ENCODE measurements at regions not wholly inside any gene's neighbourhood (a gene's known extent, or its start where the extent isn't known, plus 50 kb on each side); places are given as distances from the start of the nearest gene placed in this dataset.
"Not testable (repeated sequence)": the region's sequence is repeated elsewhere in the genome, so short reads cannot be mapped to it uniquely, and the experiment has no call there.

- no peak for FAIRE-seq
Measured at GRCh38 chr12:38484821-38485449, 168.4 kb downstream of the ALG10B start.

- FAIRE-seq: no peak
Measured at GRCh38 chr12:38488866-38489265, 172.3 kb downstream of the ALG10B start.

- no peak for FAIRE-seq
Measured at GRCh38 chr12:38490073-38490472, 173.5 kb downstream of the ALG10B start.

DNA sequence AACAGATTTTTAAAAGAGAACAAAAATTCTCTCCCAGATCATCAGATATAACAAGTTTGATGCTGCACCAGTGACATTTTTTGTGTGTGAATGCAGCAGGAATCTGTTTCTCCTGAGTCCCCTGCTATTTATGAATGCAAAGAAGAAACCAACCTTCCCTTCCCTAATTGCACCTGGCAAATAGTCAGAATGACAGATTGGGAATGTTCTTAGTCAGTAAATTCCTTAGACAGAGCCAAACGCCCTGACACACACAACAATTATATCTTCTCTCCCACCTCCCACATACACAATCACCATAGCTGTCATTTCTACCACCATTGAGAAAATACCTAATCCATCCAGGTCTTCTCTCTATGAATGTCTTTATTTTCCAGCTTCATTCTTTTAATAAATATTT lies 174.4 kb downstream of the ALG10B start:
- FAIRE-seq: no peak

GRCh38 chr12:38501481-38501880 lies 184.9 kb downstream of the ALG10B start:
- FAIRE-seq: no peak

- no peak for FAIRE-seq
Measured at GRCh38 chr12:38501991-38502390, 185.4 kb downstream of the ALG10B start.

- no peak for FAIRE-seq
Measured at GRCh38 chr12:38502415-38502814, 185.8 kb downstream of the ALG10B start.

GRCh38 chr12:38507839-38508238 lies 191.3 kb downstream of the ALG10B start:
- FAIRE-seq: no peak

DNA sequence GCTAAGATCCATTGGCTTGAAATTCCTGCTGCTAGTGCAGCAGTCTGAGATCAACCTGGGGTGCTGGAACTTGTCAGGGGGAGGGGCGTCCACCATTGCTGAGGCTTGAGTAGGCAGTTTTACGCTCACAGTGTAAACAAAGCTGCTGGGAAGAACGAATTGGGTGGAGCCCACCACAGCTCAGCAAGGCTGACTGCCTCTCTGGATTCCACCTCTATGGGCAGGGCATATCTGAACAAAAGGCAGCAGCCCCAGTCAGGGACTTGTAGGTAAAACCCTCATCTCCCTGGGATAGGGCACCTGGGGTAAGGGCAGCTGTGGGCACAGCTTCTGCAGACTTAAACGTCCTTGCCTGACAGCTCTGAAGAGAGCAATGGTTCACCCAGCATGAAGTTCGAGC lies 191.7 kb downstream of the ALG10B start:
- no peak for FAIRE-seq

DNA sequence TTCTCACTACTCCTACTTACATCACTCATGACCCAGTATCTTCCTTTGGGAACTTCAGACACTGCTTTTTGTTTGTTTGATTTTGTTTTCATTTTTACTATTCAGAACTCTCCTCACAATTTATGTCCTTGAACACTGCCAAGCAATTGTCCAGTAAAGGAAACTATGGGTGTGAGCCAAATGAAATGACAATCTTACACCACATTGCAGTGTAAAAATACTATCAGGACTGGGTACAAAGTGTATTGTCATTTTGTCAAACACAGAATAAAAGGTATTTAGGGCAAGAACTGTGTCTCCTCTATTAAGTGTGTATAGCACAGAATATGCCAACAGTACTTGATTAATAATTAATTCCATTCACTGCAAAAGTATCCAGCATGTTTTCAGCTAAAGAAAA lies 199.3 kb downstream of the ALG10B start:
- peak; percentile 31 for FAIRE-seq

DNA sequence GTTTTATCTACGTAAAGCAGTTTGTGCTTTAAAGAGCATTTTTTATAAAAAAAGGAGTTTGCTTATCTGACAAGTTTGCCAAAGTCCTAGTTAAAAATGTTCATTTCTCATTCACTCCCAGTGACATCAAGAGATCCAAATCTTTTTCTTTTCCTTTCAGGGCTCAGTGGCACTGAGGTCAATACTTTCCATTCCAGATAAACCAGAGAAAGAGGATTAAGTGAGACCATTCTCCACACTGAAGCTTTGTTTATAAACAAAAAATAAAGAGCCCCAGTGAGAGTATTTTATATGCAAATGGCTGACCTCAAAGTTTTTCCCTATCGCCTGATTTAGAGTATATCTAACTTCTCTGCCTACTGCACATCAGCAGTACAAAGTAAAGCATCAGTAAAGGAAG lies 199.8 kb downstream of the ALG10B start:
- no peak for FAIRE-seq

DNA sequence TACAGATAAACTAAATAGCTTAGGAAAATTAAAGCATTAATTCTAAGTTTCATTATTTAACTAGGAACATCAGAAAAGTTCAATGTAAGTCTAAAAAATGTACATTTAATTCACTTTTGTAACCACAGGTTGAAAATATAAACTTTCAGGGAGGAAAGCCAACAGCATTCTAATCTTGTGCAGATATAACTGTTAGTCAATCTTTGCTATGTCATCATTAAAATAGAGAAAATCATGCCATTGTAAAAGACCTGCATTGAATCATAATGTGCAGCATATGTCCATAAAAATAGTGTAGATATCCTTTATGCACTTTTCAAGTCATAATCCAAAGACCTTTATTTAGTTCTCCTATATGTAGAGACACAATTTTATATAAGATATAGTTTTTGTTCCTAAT lies 207.3 kb downstream of the ALG10B start:
- FAIRE-seq: no peak

- FAIRE-seq: no peak
Measured at GRCh38 chr12:38527631-38528030, 211.1 kb downstream of the ALG10B start.

DNA sequence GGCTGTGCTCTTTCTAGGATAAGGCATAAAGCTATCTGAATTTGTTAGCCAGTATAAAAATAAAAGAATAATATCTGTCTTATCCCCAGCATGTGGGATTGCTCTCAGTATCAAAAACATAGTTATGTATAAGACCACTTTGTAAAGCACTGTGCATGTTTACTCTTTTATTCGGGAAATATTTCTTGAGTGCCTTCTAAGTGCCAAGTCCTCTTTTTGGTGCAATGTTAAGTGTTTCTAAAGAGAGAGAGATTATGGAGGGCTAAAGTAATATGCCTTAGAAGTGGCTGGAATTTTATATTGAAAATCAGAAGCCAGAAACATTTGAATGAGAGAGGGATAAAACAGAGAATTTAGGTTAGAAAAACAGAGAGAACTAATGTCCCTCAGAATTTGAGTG lies 212.0 kb downstream of the ALG10B start:
- FAIRE-seq: no peak

- not testable (repeated sequence) for FAIRE-seq
Measured at GRCh38 chr12:38529281-38529680, 212.7 kb downstream of the ALG10B start.

GRCh38 chr12:38538319-38538718 lies 221.7 kb downstream of the ALG10B start:
- no peak for FAIRE-seq

DNA sequence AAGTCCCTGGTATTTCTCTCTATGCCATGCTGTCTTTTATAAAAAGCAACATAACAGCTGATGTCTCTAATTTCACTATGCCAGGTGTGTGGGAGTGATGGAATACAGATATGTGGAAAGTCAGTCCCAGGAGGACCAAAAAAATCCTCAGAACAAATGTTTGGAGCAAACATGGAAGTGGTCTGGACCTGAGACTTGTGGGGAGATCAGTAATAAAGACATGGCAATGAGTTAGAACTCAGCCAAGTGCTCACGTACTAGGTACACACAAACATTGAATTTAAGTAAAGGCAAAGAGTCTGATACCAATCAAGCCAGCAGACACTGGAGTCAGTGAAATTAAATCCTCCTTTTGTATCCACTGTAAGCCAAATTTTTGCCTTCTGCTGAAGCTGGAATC lies 223.6 kb downstream of the ALG10B start:
- no peak for FAIRE-seq

DNA sequence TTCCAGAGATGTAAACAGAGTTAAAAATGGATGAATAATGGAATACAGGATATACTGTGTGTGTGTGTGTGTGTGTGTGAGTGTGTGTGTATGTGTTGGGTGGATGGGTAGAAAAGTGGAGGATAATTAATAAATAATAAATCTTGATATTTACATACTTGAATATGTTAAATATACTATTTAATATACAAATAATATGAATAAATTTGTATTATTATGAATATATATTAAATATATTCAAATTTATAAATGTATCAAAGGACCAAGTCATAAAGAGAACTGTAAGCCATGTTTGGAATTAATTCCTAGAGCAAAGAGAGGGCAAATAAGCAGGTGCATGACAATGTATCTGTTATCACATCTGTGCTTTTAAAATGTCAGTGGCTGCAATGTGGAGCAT lies 225.3 kb downstream of the ALG10B start:
- no peak for FAIRE-seq

DNA sequence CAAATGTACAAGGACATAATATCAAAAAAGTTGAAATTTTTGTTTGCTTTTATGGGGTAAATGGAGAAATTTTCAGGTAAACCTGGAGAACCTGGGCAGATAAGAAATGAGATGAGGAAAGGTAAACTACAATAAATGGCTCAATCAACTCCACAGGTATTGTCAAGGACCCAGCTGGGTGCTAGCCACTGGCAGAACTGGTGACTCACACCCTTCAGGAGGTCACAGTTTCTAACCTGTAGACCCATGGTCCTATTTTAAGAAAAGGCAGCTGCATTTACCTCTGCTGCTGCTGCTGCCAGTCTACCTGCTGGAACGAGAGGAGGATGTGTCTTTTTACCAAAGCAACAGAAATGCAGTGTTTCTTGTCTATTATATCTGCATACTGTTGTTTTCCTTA lies 226.6 kb downstream of the ALG10B start:
- no peak for FAIRE-seq

- no peak for FAIRE-seq
Measured at GRCh38 chr12:38544330-38545066, 227.9 kb downstream of the ALG10B start.

DNA sequence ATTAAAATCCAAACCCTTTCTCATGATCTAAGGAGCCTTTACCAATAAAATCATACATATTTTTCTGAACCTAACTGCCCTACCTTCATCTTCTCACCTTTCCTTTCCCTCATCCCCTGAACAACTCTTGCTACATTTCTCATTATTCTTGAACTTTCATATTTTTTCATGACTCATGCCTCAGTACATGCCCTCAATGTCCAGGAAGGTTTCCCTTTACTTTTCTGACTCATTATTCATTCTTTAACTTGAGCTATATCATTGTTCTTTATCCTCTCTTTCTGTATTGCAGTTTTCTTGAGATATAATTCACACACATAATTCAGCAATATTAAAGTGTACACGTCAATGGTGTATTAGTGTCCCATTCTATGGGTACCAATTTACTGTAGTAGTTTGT lies 231.0 kb downstream of the ALG10B start:
- FAIRE-seq: no peak

- FAIRE-seq: no peak
Measured at GRCh38 chr12:38555620-38556591, 239.3 kb downstream of the ALG10B start.

DNA sequence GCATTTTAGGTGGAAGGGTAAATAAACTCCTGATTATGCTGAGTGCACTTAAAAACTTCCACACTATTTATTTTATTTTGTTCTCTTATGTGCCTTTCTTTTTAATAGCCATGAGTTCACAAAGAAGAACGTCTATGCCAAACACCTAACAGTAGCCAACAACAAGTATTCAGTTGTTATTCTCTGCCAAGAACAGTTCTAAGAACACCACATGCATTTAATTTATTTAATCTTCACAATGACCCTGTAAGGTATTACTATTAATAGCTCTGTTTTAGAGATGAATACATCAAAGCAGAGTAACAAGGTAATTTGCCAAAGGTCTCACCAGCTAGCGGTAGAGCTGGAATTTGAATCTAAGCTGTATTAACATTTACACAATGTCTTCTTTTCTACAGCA lies 240.1 kb downstream of the ALG10B start:
- no peak for FAIRE-seq

DNA sequence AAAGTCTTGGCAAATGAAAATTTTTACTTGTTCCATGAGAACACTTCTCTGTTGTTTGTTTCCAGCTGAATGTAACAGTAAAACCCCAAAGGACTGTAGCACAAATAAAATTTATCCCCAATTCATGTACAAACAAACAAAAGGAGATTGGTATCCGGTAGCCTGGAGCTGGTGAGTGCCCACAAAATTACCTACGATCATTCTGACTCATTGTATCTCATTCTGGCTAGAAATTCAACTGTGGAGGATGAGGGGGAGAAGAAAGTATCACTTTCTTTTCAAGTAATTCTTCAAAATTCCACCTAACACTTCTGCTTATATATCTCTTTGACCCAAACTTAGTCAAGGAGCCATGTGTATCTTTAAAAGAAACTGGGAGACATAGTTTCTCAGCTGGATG lies 268.5 kb downstream of the ALG10B start:
- no peak for FAIRE-seq

Measured in endometrium (tissue), 2 donors.